PC-3 (cell line): ENCODE measurements at regions not wholly inside any gene's neighbourhood (a gene's known extent, or its start where the extent isn't known, plus 50 kb on each side); places are given as distances from the start of the nearest gene placed in this dataset.

Experiments
- ATAC-seq: fragments of 200-7000 bp; cut with Tn5 transposase; 2 replicates; pipeline ENCODE4 v1.9.1; 2020; ENCODE audit warnings: mild to moderate bottlenecking, moderate library complexity
- BruUV-seq: library from RNA; stranded (reverse); fragments of 400-500 nt; replicated peaks from 2 replicates; lab custom pipeline; 2021; lab: Mats Ljungman, UMichigan
- CTCF ChIA-PET: fragments of 300-600 bp; sonication (Branson Sonifier 250); formaldehyde crosslinking; loops from one replicate; lab custom pipeline; 2022; ENCODE audit warnings: antibody characterized with exemption; lab: Charles Lee
- POLR2A ChIA-PET: fragments of 300-600 bp; sonication (Branson Sonifier 250); formaldehyde crosslinking; loops from one replicate; lab custom pipeline; 2022; ENCODE audit warnings: antibody characterized with exemption; ENCODE audit not compliant: unreplicated experiment; lab: Charles Lee
- DNase-seq: peaks from one replicate; pipeline ENCODE4 v3.0.0-alpha.2; 2015
- H2AFZ ChIP-seq: fragments of 300-600 bp; sonication (generic); 2 replicates; pipeline ENCODE4 v1.6.0; 2016; ENCODE audit warnings: antibody characterized with exemption, low read length
- H3F3A ChIP-seq: fragments of 300-600 bp; sonication (generic); one replicate; pipeline ENCODE4 v1.6.0; 2017; ENCODE audit warnings: antibody characterized with exemption, low read length, control low read depth, mild to moderate bottlenecking; ENCODE audit not compliant: unreplicated experiment
- H3K27ac ChIP-seq: fragments of 300-600 bp; sonication (generic); 2 replicates; pipeline ENCODE4 v1.5.1; 2016; ENCODE audit warnings: mild to moderate bottlenecking, low read length
- H3K27me3 ChIP-seq: fragments of 300-600 bp; sonication (generic); 2 replicates; pipeline ENCODE4 v1.6.1; 2016; ENCODE audit warnings: low read length, mixed read lengths
- H3K36me3 ChIP-seq: fragments of 300-600 bp; sonication (generic); 2 replicates; pipeline ENCODE4 v1.6.1; 2016; ENCODE audit warnings: low read depth, mixed run types, low read length, mixed read lengths
- H3K4me1 ChIP-seq: fragments of 300-600 bp; sonication (generic); 2 replicates; pipeline ENCODE4 v1.5.1; 2016; ENCODE audit warnings: low read length; ENCODE audit not compliant: insufficient read depth
- H3K4me2 ChIP-seq: fragments of 300-600 bp; sonication (generic); 2 replicates; pipeline ENCODE4 v1.6.0; 2016; ENCODE audit warnings: low read length
- H3K4me3 ChIP-seq: fragments of 300-600 bp; sonication (generic); 2 replicates; pipeline ENCODE4 v1.5.1; 2016; ENCODE audit warnings: mild to moderate bottlenecking, low read length, mixed read lengths
- H3K79me2 ChIP-seq: fragments of 300-600 bp; sonication (generic); 2 replicates; pipeline ENCODE4 v1.6.1; 2017; ENCODE audit warnings: low read length, mixed read lengths
- H3K9ac ChIP-seq: fragments of 300-600 bp; sonication (generic); 2 replicates; pipeline ENCODE4 v1.6.0; 2016; ENCODE audit warnings: mild to moderate bottlenecking, low read length
- H3K9me2 ChIP-seq: fragments of 300-600 bp; sonication (generic); replicated peaks from 2 replicates; pipeline ENCODE4 v1.6.1; 2016; ENCODE audit warnings: mixed run types, low read length, mixed read lengths
- H3K9me3 ChIP-seq: fragments of 300-600 bp; sonication (generic); 2 replicates; pipeline ENCODE4 v1.6.1; 2016; ENCODE audit warnings: low read length, mixed read lengths
- H4K20me1 ChIP-seq: fragments of 300-600 bp; sonication (generic); 2 replicates; pipeline ENCODE4 v1.6.1; 2016; ENCODE audit warnings: low read length, mixed read lengths
- EZH2 ChIP-seq: fragments of 300-600 bp; sonication (generic); IDR thresholded peaks from one replicate; pipeline ENCODE4 v1.6.1; 2017; ENCODE audit warnings: antibody characterized with exemption, mild to moderate bottlenecking, low read length; ENCODE audit not compliant: unreplicated experiment
- EZH2phosphoT487 ChIP-seq: fragments of 300-600 bp; sonication (generic); IDR thresholded peaks from 2 replicates; pipeline ENCODE4 v1.6.1; 2018; ENCODE audit warnings: mild to moderate bottlenecking, antibody characterized with exemption, low read length, borderline replicate concordance
- intact Hi-C: fragments of 100-400 bp; cut with micrococcal nuclease; formaldehyde crosslinking; loops from 2 replicates; pipeline ENCODE4 v1.9.0; 2023
- TF ChIP-seq, protein P1 (sequence below): fragments of 300-600 bp; sonication (generic); conservative IDR thresholded peaks from 2 replicates; pipeline ENCODE4 v1.5.1; 2017; ENCODE audit warnings: antibody characterized with exemption, low read depth, mild to moderate bottlenecking, low read length

- intact Hi-C loops = no loop called here
- ATAC-seq = no peak
Observed at GRCh38 chr9:3043369-3043768, 199.5 kb upstream of the PUM3 start.

DNA sequence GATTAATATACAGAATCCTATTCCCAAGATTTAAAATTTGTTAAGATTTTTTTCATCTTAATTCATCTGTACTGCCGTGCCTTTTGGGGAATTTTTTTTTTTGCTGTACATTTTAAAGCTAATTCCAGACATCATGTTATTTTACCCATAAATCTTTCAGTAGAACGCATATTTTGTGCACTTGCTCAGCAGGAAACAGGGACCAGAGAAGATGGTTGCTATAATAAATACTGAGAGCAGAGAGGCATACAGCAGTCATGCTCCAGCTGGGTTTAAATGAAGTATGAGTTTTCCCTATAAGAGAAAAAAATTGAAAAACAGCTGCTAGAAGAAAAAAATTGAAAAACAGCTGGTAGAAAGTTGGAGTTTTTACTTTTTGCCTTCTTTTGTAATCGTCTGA is 196.9 kb upstream of the PUM3 start:
- Histone ChIP-seq H2AFZ (no peak overlapping the region), H3K4me2 (no peak overlapping the region), H3K27me3 (no peaks in the 10 kb centered on the region), H3K4me1 (no peaks in the 10 kb centered on the region), H3K9ac (no peak overlapping the region), H3F3A (no peaks in the 10 kb centered on the region), H3K36me3 (no peaks in the 10 kb centered on the region), H3K79me2 (no peaks in the 10 kb centered on the region), H4K20me1 (no peaks in the 10 kb centered on the region), H3K9me3 (no peaks in the 10 kb centered on the region), H3K4me3 (no peak overlapping the region), H3K27ac (no peak overlapping the region), H3K9me2 (no peaks in the 10 kb centered on the region)
- no TSS peak for BruUV-seq
- DNase-seq (no peak), ATAC-seq (no peak)
- ChIA-PET POLR2A (no interaction called here), CTCF (no interaction called here)
- TF ChIP-seq, protein P1, sequence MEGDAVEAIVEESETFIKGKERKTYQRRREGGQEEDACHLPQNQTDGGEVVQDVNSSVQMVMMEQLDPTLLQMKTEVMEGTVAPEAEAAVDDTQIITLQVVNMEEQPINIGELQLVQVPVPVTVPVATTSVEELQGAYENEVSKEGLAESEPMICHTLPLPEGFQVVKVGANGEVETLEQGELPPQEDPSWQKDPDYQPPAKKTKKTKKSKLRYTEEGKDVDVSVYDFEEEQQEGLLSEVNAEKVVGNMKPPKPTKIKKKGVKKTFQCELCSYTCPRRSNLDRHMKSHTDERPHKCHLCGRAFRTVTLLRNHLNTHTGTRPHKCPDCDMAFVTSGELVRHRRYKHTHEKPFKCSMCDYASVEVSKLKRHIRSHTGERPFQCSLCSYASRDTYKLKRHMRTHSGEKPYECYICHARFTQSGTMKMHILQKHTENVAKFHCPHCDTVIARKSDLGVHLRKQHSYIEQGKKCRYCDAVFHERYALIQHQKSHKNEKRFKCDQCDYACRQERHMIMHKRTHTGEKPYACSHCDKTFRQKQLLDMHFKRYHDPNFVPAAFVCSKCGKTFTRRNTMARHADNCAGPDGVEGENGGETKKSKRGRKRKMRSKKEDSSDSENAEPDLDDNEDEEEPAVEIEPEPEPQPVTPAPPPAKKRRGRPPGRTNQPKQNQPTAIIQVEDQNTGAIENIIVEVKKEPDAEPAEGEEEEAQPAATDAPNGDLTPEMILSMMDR = no peak
- no peak for TF ChIP-seq EZH2
- TF ChIP-seq EZH2phosphoT487 = no peak
- intact Hi-C loops = no loop called here

More at GRCh38 chr9:3043369-3043768, 199.5 kb upstream of the PUM3 start:
- Histone ChIP-seq H4K20me1 (no peaks in the 10 kb centered on the region), H3K9ac (no peak overlapping the region), H3K9me2 (no peaks in the 10 kb centered on the region), H3K4me1 (no peaks in the 10 kb centered on the region), H3K27me3 (peaks cover under 1% of the 10 kb centered on the region; the same call in 1 of the 2 replicates), H3K4me3 (no peak overlapping the region), H3K27ac (no peak overlapping the region), H3K4me2 (no peak overlapping the region), H3K9me3 (no peaks in the 10 kb centered on the region), H2AFZ (no peak overlapping the region), H3K79me2 (no peaks in the 10 kb centered on the region), H3F3A (no peaks in the 10 kb centered on the region), H3K36me3 (no peaks in the 10 kb centered on the region)
- no peak for DNase-seq
- no TSS peak for BruUV-seq
- CTCF ChIA-PET = no interaction called here
- POLR2A ChIA-PET = no interaction called here
- TF ChIP-seq EZH2 (no peak), EZH2phosphoT487 (no peak)
- TF ChIP-seq, protein P1 = no peak

GRCh38 chr9:3036333-3036700 is 192.4 kb upstream of the PUM3 start:
- BruUV-seq = no TSS peak
- intact Hi-C loops = no loop called here
- no peaks in the 10 kb centered on the region for H4K20me1 ChIP-seq
- no peak for DNase-seq
- no peak overlapping the region for H3K9ac ChIP-seq
- no peak overlapping the region for H3K4me3 ChIP-seq
- ATAC-seq = no peak
- no peaks in the 10 kb centered on the region for H3K9me2 ChIP-seq
- H3K36me3 ChIP-seq = no peaks in the 10 kb centered on the region
- CTCF ChIA-PET = no interaction called here
- H3F3A ChIP-seq = no peaks in the 10 kb centered on the region
- TF ChIP-seq EZH2phosphoT487 = no peak
- TF ChIP-seq, protein P1 = no peak
- TF ChIP-seq EZH2 = no peak
- POLR2A ChIA-PET = no interaction called here
- H3K27me3 ChIP-seq = peaks cover 10% of the 10 kb centered on the region; the same call in 1 of the 2 replicates
- H3K9me3 ChIP-seq = no peaks in the 10 kb centered on the region
- H3K79me2 ChIP-seq = no peaks in the 10 kb centered on the region
- H2AFZ ChIP-seq = no peak overlapping the region
- H3K4me2 ChIP-seq = no peak overlapping the region
- no peak overlapping the region for H3K27ac ChIP-seq
- H3K4me1 ChIP-seq = no peaks in the 10 kb centered on the region
